ENCODE measurements at regions not wholly inside any gene's neighbourhood (a gene's known extent, or its start where the extent isn't known, plus 50 kb on each side); places are given as distances from the start of the nearest gene placed in this dataset.

GRCh38 chr7:142592664-142593063 is 156.6 kb upstream of the PRSS1 start:
- H3K79me2 ChIP-seq (ENCODE audit: control insufficient read depth, insufficient read depth, low read length), result no peaks in the 10 kb centered on the region
- no peaks in the 10 kb centered on the region for H3K27me3 ChIP-seq (ENCODE audit: control insufficient read depth, extremely low read depth, insufficient read depth, low read length)
- H3K9me1 ChIP-seq (ENCODE audit: control insufficient read depth, extremely low read depth, insufficient read depth, low read length), result no peaks in the 10 kb centered on the region
- DNase-seq (ENCODE audit: low read depth, low spot score) (no peak), FAIRE-seq (no peak)
- dilution Hi-C loops (cut with MboI; ENCODE audit: extremely low pct_ligation_motif_present, low sequenced_read_pairs), result no loop called here
- no peak overlapping the region for H3K9ac ChIP-seq (ENCODE audit: control insufficient read depth, extremely low read depth, insufficient read depth, low read length)
- no peak for TF ChIP-seq EZH2 (IDR thresholded peaks at IDR 0.05; ENCODE audit: low read length)
- TF ChIP-seq, protein P1, sequence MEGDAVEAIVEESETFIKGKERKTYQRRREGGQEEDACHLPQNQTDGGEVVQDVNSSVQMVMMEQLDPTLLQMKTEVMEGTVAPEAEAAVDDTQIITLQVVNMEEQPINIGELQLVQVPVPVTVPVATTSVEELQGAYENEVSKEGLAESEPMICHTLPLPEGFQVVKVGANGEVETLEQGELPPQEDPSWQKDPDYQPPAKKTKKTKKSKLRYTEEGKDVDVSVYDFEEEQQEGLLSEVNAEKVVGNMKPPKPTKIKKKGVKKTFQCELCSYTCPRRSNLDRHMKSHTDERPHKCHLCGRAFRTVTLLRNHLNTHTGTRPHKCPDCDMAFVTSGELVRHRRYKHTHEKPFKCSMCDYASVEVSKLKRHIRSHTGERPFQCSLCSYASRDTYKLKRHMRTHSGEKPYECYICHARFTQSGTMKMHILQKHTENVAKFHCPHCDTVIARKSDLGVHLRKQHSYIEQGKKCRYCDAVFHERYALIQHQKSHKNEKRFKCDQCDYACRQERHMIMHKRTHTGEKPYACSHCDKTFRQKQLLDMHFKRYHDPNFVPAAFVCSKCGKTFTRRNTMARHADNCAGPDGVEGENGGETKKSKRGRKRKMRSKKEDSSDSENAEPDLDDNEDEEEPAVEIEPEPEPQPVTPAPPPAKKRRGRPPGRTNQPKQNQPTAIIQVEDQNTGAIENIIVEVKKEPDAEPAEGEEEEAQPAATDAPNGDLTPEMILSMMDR (optimal IDR thresholded peaks at IDR 0.05 in 1 of 3, IDR thresholded peaks at IDR 0.05 in 1 of 3, conservative IDR thresholded peaks at IDR 0.05 in 1 of 3; ENCODE audit: extremely low read depth in 1 of 3, insufficient read depth in 2 of 3, low read length in 3 of 3), result no peak
- no peaks in the 10 kb centered on the region for H4K20me1 ChIP-seq (ENCODE audit: control insufficient read depth, extremely low read depth, insufficient read depth, low read length)
- H3K9me3 ChIP-seq (ENCODE audit: control insufficient read depth, low read depth, low read length), result no peaks in the 10 kb centered on the region
- no peaks in the 10 kb centered on the region for H3K36me3 ChIP-seq (ENCODE audit: control insufficient read depth in 2 of 2, extremely low read depth in 1 of 2, insufficient read depth in 2 of 2, low read length in 2 of 2)
- no peak overlapping the region for H3K27ac ChIP-seq (ENCODE audit: control insufficient read depth, insufficient read depth, low read length)
- peaks cover 8% of the 10 kb centered on the region for H3K4me1 ChIP-seq (ENCODE audit: control insufficient read depth, extremely low read depth, insufficient read depth, low read length)
- H3K4me2 ChIP-seq (ENCODE audit: control insufficient read depth, extremely low read depth, insufficient read depth, low read depth, low read length), result no peak overlapping the region
- H3K4me3 ChIP-seq (ENCODE audit: control insufficient read depth in 2 of 3, extremely low read depth in 1 of 3, insufficient read depth in 2 of 3, low read depth in 1 of 3, low read length in 3 of 3), result no peak overlapping the region
- H2AFZ ChIP-seq (ENCODE audit: control insufficient read depth, low read length), result no peak overlapping the region

- dilution Hi-C loops (cut with MboI; ENCODE audit: extremely low pct_ligation_motif_present, low sequenced_read_pairs), result no loop called here
- Histone ChIP-seq H3K27me3 (ENCODE audit: control insufficient read depth, extremely low read depth, insufficient read depth, low read length) (no peaks in the 10 kb centered on the region), H3K36me3 (ENCODE audit: control insufficient read depth in 2 of 2, extremely low read depth in 1 of 2, insufficient read depth in 2 of 2, low read length in 2 of 2) (no peaks in the 10 kb centered on the region), H2AFZ (ENCODE audit: control insufficient read depth, low read length) (no peak overlapping the region), H3K79me2 (ENCODE audit: control insufficient read depth, insufficient read depth, low read length) (no peaks in the 10 kb centered on the region), H3K27ac (ENCODE audit: control insufficient read depth, insufficient read depth, low read length) (no peak overlapping the region), H3K4me1 (ENCODE audit: control insufficient read depth, extremely low read depth, insufficient read depth, low read length) (peaks cover 8% of the 10 kb centered on the region), H3K9me1 (ENCODE audit: control insufficient read depth, extremely low read depth, insufficient read depth, low read length) (no peaks in the 10 kb centered on the region), H3K9ac (ENCODE audit: control insufficient read depth, extremely low read depth, insufficient read depth, low read length) (no peak overlapping the region), H3K9me3 (ENCODE audit: control insufficient read depth, low read depth, low read length) (no peaks in the 10 kb centered on the region), H3K4me3 (ENCODE audit: control insufficient read depth in 2 of 3, extremely low read depth in 1 of 3, insufficient read depth in 2 of 3, low read depth in 1 of 3, low read length in 3 of 3) (no peak overlapping the region), H3K4me2 (ENCODE audit: control insufficient read depth, extremely low read depth, insufficient read depth, low read depth, low read length) (no peak overlapping the region), H4K20me1 (ENCODE audit: control insufficient read depth, extremely low read depth, insufficient read depth, low read length) (no peaks in the 10 kb centered on the region)
- no peak for TF ChIP-seq EZH2 (IDR thresholded peaks at IDR 0.05; ENCODE audit: low read length)
- TF ChIP-seq, protein P1 (optimal IDR thresholded peaks at IDR 0.05 in 1 of 3, IDR thresholded peaks at IDR 0.05 in 1 of 3, conservative IDR thresholded peaks at IDR 0.05 in 1 of 3; ENCODE audit: extremely low read depth in 1 of 3, insufficient read depth in 2 of 3, low read length in 3 of 3), result no peak
- DNase-seq (ENCODE audit: low read depth, low spot score), result no peak
- no peak for FAIRE-seq
Measured at GRCh38 chr7:142592231-142592630, 157.0 kb upstream of the PRSS1 start.
